MCF 10A (cell line): ENCODE measurements at regions not wholly inside any gene's neighbourhood (a gene's known extent, or its start where the extent isn't known, plus 50 kb on each side); places are given as distances from the start of the nearest gene placed in this dataset.

ENCODE experiments used
- BruUV-seq: library from RNA; stranded (reverse); fragments of 400-500 nt; replicated peaks from 2 replicates; lab custom pipeline; 2021; lab: Mats Ljungman, UMichigan
- CTCF ChIA-PET: fragments of 300-600 bp; sonication (Branson Sonifier 250); formaldehyde crosslinking; extraction: SDS; loops from one replicate; lab custom pipeline; 2021; ENCODE audit warnings: antibody characterized with exemption, inconsistent platforms; lab: Yijun Ruan, JAX
- POLR2A ChIA-PET: fragments of 300-600, 350-650 bp; sonication (Branson Sonifier 250); formaldehyde crosslinking; extraction: SDS; loops from one replicate; lab custom pipeline; 2020; ENCODE audit warnings: antibody characterized with exemption, inconsistent platforms; lab: Yijun Ruan, JAX
- DNase-seq: peaks from one replicate; pipeline ENCODE4 v3.0.0-alpha.2; 2018; ENCODE audit not compliant: unreplicated experiment
- H3K27ac Mint-ChIP-seq: one replicate; pipeline ENCODE4 v1.8.0; 2022; ENCODE audit warnings: mild to moderate bottlenecking, low read depth, mixed read lengths; ENCODE audit not compliant: unreplicated experiment
- H3K27me3 Mint-ChIP-seq: one replicate; pipeline ENCODE4 v1.8.0; 2022; ENCODE audit warnings: mixed read lengths; ENCODE audit not compliant: insufficient read depth, unreplicated experiment
- H3K36me3 Mint-ChIP-seq: one replicate; pipeline ENCODE4 v1.8.0; 2022; ENCODE audit warnings: mild to moderate bottlenecking, moderate library complexity, mixed read lengths; ENCODE audit not compliant: insufficient read depth, unreplicated experiment
- H3K4me1 Mint-ChIP-seq: one replicate; pipeline ENCODE4 v1.8.0; 2022; ENCODE audit warnings: mixed read lengths; ENCODE audit not compliant: insufficient read depth, unreplicated experiment
- H3K4me3 Mint-ChIP-seq: one replicate; pipeline ENCODE4 v1.8.0; 2022; ENCODE audit warnings: mild to moderate bottlenecking, moderate library complexity, mixed read lengths; ENCODE audit not compliant: unreplicated experiment
- H3K9me3 Mint-ChIP-seq: one replicate; pipeline ENCODE4 v1.8.0; 2022; ENCODE audit warnings: mixed read lengths; ENCODE audit not compliant: unreplicated experiment
- CTCF ChIP-seq: fragments of 200-600 bp; IDR thresholded peaks from one replicate; pipeline ENCODE4 v1.8.0; 2022; ENCODE audit warnings: antibody characterized with exemption, mild to moderate bottlenecking; ENCODE audit not compliant: unreplicated experiment
- intact Hi-C: fragments of 100-400 bp; cut with micrococcal nuclease; formaldehyde crosslinking; loops from 2 replicates; pipeline ENCODE4 v1.14.1; 2022

- H3K36me3 Mint-ChIP-seq = no peaks in the 10 kb centered on the region
- ChIA-PET POLR2A (no interaction called here), CTCF (interaction anchor here (1.8 kb wide), 1 partner anchor 50 kb away, joined by 3 read pairs; no protein-coding TSS in a partner anchor)
- H3K27ac Mint-ChIP-seq = no peak overlapping the region
- H3K9me3 Mint-ChIP-seq = no peaks in the 10 kb centered on the region
- intact Hi-C loops = no loop called here
- TF ChIP-seq CTCF = no peak
- DNase-seq = no peak
- BruUV-seq = no TSS peak
- H3K4me1 Mint-ChIP-seq = no peaks in the 10 kb centered on the region
- peaks cover 38% of the 10 kb centered on the region for H3K27me3 Mint-ChIP-seq
- H3K4me3 Mint-ChIP-seq = no peak overlapping the region
Measured at GRCh38 chr1:5464366-5464765, 527.9 kb downstream of the NPHP4 start.

- H3K4me3 Mint-ChIP-seq = no peak overlapping the region
- intact Hi-C loops = no loop called here
- TF ChIP-seq CTCF = no peak
- ChIA-PET POLR2A (no interaction called here), CTCF (no interaction called here)
- H3K9me3 Mint-ChIP-seq = no peaks in the 10 kb centered on the region
- H3K27ac Mint-ChIP-seq = no peak overlapping the region
- no TSS peak for BruUV-seq
- peaks cover 11% of the 10 kb centered on the region for H3K27me3 Mint-ChIP-seq
- H3K36me3 Mint-ChIP-seq = no peaks in the 10 kb centered on the region
- H3K4me1 Mint-ChIP-seq = no peaks in the 10 kb centered on the region
- no peak for DNase-seq
Measured at GRCh38 chr1:5460974-5461373, 531.3 kb downstream of the NPHP4 start.

- DNase-seq = no peak
- Mint-ChIP-seq H3K4me1 (no peaks in the 10 kb centered on the region), H3K4me3 (no peak overlapping the region), H3K27me3 (peaks cover 1% of the 10 kb centered on the region), H3K27ac (no peak overlapping the region), H3K9me3 (no peaks in the 10 kb centered on the region), H3K36me3 (no peaks in the 10 kb centered on the region)
- BruUV-seq = no TSS peak
- TF ChIP-seq CTCF = no peak
- CTCF ChIA-PET = no interaction called here
- POLR2A ChIA-PET = no interaction called here
- intact Hi-C loops = no loop called here
Measured at GRCh38 chr1:5459839-5460610, 532.2 kb downstream of the NPHP4 start.

- ChIA-PET CTCF (interaction anchor here (0.6 kb wide), 1 partner anchor 1099 kb away, joined by 3 read pairs; no protein-coding TSS in a partner anchor), POLR2A (no interaction called here)
- no TSS peak for BruUV-seq
- Mint-ChIP-seq H3K36me3 (no peaks in the 10 kb centered on the region), H3K4me1 (no peaks in the 10 kb centered on the region), H3K9me3 (no peaks in the 10 kb centered on the region), H3K27me3 (no peaks in the 10 kb centered on the region), H3K4me3 (no peak overlapping the region), H3K27ac (no peak overlapping the region)
- no peak for TF ChIP-seq CTCF
- intact Hi-C loops = no loop called here
- DNase-seq = no peak
Measured at GRCh38 chr1:5458248-5458647, 534.0 kb downstream of the NPHP4 start.
